NCI-H1694 treated with DMSO at 0.1 percent for 48 hours (cell line): ENCODE measurements at regions not wholly inside any gene's neighbourhood (a gene's known extent, or its start where the extent isn't known, plus 50 kb on each side); places are given as distances from the start of the nearest gene placed in this dataset.
"Not testable (repeated sequence)": the region's sequence is repeated elsewhere in the genome, so short reads cannot be mapped to it uniquely, and the experiment has no call there.

Experiments
- DNase-seq: peaks from one replicate; lab custom pipeline; 2025; lab: John Stamatoyannopoulos, UW

DNA sequence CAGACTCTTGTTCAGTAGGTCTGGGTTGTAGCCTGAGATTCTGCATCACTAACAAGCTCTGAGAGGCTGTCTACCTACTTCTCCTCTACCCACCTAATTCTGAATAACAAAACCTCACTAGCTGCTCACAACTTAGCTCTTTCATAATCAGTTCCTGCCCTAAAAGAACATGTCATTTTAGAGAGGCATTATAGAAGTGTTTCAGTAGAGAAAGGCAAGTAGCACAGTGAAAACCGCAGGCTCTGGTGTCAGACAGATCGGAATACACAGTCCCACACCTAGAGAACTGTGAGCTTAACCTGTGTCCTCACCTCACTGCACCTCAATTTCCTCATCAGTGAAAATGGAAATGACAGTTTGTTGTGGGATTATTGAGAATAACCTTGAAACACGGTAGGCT is 1337.6 kb upstream of the TENM4 start:
- DNase-seq, result no peak

DNA sequence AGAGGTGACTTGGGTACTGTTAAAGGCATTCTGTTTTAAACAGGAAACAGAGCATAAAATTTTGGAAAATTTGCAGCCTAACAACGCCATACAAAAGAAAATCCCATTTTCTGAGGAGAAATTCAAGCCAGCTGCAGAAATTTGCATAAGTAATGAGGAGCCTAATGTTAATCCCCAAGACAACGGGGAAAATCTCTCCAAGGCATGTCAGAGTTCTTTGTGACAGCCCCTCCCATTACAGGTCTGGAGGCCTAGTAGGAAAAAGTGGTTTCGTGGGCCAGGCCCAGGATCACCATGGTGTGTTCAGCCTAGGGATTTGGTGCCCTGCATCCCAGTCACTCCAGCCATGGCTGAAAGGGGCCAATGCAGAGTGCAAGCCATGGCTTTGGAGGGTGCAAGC is 1333.1 kb upstream of the TENM4 start:
- DNase-seq, result no peak

DNA sequence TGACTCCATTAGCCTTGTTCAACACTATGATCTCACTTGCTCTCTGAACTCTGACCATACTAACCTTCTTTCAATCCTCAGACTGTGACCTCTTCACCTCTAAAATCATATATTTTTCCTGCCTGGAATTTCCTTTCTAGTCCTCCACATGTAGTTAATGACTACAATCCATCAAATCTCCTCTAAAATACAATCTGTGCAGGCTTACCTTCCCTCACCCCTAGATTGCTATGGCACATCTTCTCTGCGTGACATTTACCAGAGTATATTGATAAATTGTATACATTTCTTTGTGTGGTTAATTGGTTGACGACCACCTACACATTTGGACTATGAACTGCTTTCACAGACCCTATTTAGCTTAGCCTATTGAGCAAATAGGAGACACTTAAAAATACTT is 1330.2 kb upstream of the TENM4 start:
- no peak for DNase-seq

DNA sequence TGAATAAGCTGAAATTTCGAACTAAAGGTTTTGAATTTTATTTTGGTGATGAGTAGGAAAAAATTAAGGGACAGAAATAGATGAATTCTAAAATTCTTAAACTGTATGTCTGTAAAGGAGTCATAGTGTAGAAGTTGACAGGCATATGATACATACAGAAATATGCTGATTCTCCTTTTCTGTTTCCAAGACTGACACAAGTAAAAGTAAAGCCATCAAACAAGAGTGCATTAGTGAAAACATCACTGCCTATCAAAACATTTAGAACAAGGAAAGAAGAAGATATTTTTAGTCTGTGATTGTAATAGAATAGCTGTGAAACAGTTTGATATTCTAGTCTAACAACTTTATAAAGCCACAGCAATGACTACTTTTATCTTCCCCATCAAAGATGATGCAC is 1318.0 kb upstream of the TENM4 start:
- no peak for DNase-seq

DNA sequence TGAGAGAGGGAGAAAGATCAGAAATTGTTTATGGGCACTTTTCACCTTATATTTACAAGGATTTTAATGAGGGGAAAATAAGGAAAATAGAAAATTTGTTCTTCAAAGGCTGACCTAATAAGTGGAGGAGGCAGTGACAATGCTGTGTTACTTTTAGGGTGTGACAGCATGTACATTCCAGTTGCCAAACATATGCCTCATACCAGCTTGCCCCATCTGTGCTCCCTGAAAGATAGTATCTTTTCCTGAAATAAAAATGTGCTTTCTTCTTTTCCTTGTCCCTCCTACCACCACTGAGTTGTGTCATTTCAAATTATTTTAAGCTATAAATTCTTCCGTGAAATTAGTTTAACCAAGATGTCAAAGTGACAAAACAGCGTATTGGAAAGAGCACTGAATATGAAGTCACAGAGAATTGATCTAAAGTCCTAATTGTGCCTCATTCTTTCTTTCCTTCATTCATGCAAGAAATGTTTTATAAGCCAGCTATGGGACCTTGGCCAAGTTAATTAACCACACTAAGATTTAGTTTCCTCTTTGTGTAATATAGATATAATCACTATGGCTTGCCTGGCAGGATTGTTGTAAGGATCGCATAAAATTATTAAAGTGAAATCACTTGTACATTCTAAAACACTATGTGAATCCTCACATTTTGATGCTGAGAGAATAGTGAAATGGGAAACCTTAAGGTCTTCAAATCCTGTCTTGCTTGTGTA is 1307.5 kb upstream of the TENM4 start:
- DNase-seq, result peak; percentile 13

DNA sequence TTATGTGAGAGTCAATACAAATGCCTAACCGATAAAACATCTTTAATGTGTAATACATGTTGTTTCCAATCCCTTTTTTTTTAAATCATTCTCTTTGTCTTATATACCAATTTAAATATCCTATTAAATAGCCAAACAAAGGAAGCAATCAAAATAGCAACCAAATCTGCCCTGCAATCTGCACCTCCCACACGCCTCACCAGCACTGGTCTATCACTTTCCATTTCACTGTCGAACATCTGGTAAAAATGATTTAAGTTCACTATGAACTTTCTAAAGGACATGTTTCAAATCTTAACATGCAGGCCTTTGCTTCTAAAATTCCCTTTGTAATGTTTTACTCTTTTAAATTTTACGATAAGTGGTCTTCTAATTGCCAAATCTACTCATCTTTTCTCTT is 1305.5 kb upstream of the TENM4 start:
- no peak for DNase-seq

DNA sequence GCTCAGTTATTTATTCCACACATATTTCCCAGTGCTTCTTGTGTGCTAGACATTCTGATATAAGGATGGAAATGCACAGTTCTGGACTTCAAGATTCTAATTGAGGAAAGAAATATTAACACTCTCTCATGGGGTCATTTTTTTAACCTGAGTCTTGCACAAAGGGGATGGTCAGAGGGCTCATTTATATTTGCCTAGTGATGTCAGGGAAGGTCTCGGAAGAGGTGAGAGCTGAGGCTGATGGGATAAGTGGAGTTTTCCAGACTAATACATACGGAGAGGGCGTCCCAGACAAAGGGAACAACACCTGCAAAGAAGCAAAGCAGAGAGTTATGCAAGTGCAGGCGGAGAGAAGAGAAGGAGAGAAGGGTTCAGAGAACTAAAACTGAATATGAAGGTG is 1304.6 kb upstream of the TENM4 start:
- DNase-seq, result no peak

DNA sequence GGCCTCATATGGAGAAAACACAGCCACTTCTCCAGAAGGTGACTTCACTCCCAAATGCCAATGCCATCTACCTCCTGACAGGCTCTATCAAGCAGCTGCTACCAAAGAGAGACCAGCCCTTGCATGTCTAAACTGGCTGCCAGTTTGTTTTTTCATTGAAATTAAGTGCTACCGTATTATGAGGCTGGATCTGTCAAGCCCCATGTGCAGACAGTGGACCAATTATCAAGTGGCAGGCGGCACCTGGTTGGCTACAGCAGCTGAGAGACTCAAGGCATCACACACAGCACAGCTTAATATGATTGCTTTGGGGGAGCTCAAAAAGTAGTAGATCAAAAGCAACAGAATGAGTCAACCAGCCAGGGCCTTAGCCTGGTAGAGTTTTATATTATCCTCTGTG is 1293.0 kb upstream of the TENM4 start:
- peak; percentile 57 for DNase-seq

DNA sequence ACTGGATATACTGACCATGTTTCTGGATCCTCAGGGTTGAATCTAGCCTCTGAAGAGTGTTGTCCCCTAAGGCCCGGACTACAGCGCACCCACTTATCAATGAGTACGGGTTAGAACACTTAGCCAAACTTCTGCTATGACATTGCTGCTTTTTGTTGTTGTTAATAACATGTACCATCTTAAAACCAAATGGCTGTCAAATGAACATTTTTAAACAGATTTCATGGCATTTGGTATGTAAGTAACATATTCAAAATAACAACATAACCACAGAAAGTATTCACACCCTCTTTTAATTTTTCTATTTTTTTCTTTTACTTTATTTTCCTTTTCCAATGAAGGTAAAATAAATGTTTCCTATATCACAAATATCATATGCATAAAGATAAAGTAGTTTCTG is 1292.5 kb upstream of the TENM4 start:
- no peak for DNase-seq

DNA sequence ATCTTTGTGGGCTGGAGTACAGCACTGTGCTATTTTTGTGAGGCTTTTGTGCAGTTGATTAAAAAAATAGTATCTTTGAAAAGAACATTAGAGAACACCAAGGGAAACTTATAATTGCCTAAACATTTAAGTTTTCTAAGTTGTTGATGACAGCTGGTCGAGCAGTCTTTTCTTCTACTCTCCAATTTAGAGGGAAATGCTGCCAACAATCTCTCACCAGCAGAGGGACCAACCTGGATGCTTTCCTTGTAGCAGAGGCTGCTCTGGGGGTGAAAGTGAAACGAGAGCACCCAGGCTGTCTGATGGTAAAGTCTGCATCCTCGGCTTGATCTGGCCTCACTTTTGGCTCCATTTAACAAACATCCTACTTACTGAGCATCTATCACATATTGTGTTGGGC is 1286.5 kb upstream of the TENM4 start:
- peak; percentile 27 for DNase-seq

DNA sequence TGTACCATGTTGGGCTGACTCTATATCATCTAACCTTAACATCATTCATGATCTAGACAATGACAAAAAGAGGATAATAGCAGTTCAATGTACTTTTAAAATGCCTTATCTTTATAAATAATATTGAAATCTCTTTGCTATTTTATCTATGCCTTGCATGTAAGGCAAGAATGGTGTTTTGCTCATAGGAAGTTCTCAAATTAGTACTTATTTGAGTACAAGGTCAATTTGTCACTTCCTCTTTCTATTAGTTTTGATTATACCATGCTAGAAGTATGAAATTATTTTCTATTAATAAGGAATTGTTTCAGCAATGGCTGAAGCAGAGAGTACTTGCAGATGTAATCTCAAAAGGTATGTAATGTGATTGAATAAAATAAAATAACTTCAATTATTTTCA is 1285.4 kb upstream of the TENM4 start:
- DNase-seq, result no peak

DNA sequence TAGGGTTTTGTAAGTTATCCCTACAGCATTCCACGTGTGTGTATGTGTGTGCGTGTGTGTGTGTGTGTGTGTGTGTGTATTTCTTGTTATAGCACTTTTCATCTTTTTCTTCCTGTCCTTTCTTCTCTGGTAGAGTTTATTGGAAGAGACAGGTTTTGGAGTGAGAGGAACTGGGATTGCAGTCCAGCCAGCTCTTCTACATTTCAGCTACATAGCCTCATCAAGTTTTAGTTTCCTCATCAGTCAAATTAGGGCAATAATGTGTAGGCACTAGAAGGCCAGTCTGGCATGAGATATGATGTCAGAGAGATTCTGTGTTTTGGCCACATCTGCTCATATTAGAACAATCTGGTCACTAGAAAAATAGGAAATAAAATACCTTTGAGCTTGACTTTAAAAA is 1283.5 kb upstream of the TENM4 start:
- no peak for DNase-seq

DNA sequence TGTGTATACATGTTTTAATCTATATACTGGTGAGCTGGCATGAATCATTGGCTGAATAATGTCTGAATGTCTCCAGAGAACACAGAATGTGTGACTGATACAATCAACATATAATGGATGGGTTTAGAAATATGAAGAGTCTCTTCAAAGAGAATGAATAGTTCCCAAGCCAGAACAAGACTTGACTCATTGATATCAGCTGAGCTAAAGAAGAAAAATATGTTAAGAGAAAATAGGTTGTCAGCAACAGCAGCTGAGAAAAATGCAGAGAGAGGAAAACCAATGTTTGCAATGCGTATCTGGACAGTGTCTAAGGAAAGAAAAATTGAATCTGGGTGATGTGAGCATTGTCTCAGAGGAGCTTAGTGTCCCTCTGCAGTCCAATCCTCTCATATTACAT is 1281.8 kb upstream of the TENM4 start:
- DNase-seq, result no peak

DNA sequence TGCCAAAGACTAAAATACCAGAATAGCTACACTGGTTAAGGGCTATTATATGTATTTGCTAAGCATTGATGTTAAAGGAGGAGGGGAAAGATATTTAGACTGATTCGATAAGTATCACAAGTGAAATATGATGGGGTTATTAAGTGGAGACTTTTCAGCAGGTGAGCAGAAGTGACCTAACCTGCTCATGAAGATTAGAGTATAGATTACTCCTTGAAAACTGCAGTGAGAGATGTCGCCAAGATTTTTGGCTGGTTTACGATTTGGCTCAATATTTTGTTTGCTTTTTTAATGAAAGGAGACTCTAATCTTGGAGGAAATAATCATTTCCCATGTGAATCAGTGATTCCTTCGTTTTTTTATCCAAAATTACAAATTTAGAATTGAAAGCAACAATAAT is 1279.5 kb upstream of the TENM4 start:
- no peak for DNase-seq

DNA sequence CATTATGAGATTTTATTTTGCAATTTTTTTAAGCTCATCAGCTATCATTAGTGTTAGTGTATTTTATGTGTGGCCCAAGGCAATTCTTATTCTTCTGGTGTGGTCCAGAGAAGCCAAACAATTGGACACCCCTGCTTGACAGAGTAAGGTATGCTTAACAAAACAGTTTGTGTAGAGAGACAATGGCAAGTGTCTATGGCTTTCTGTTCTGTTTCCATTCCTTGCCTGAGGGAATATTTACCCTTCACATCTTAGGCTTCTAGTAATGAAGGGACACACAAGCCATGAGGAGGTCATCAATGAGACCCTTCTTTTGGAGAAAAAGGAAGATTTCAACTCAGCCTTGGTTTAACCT is 1278.4 kb upstream of the TENM4 start:
- DNase-seq, result no peak

DNA sequence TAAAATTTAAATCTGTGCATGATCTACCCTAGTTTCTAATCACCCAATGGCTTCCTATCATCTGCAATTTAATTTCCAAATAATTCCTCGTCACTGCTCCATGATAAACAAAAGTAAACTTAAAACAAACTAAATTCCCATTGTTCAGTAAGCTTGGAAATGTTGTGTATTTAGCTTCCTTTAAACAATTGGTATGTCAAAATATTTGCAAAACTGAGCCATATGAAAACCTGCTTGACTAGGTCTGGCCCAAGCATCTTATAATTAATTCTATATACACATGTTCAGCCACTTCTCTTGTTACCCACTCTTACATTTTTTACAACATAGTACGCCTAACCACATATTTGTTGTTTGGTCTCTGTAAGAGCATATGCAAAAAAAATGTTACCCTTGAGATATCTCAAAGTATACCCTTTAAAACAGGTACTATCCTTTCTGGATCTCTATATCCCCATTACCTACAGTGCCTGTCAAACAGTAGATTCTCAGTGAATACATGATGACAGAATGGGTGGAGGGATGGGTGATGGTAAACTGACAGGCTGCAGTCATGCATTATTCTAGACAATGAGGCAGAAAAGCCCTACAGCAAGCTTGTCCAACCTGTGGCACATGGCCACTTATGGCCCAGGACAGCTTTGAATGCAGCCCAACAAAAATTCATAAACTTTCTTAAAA is 1277.9 kb upstream of the TENM4 start:
- no peak for DNase-seq

DNA sequence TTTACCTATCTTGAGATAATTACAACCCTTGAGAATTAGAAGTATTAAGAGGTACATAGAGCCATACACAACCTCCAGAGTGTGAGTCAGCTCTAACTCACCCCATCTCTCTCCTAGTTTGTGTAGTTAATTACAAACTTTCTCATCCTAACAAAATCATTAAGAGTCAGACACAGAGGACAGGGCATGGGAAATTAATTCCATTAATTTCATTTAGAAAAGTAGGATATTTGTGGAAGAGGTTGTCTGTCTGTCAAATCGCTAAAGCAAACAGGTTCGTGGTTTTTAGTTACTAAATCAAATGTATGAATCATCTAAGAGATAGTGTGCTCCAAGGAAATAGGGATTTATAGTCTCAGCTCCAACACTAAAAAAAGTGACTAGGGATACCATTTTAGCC is 1261.4 kb upstream of the TENM4 start:
- DNase-seq, result no peak

DNA sequence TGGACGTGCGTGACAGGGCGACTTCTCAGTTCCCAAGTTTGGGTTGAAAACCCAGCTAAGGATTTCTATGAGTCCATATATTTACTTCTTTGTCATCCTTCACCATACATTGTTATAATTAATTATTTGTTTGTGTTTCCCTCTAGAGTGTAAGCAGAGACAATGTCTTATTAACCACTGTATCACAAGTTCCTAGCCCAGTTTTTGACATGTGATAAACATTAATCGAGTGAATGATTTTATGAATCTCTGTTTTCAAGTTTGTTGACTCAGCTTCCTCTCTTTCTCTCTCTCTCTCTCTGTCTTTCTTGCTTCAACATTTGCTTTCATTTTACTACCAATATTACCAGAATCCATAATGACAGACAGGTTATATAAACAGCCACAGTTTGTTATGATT is 1259.6 kb upstream of the TENM4 start:
- DNase-seq, result no peak

DNA sequence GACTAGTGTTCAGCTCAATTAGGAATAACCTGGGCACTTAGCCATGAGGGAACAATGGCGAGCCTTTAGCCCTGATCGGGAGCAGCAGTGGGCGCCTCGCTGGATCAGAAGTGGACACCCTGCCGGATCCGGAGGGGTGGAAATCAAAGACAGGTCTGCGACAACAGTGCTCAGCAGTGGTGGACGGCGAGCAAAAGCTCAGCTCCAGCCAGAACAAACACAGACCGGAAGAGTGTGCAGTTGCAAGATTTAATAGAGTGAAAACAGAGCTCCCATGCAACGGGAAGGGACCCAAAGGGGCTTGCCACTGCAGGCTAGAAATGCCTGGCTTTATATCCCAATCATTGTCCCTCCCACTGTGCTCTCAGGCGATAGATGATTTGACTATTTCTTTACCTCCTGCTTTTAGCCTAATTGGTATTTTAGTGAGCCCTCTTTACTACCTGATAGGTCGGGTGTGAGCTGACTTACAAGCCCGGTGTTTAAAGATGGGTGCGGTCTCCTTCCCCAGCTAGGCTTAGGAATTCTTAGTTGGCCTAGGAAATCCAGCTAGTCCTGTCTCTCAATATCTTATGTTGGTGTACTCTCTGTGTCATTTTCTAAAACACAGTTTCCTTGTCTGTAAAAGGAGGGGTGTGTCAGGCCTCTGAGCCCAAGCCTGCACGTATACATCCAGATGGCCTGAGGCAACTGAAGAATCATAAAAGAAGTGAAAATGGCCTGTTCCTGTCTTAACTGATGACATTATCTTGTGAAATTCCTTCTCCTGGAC is 1258.8 kb upstream of the TENM4 start:
- DNase-seq, result not testable (repeated sequence)

DNA sequence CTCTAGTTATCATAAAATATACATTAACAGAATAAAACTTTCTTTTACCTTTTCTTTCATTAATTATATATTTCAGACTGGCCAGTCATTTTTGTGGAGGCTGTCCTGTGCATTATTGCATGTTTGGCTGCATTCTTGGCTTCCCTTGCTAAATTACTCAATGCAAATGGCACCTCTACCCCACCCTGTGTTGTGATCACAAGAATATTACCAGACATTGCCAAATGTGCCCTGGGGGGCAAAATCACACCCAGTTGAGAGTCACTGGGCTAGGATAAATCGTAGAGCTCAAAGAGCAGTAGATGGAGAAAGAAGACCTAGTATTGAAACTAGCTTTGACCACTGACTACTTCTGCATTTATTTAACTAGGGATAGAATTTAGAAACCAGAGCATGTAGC is 1257.8 kb upstream of the TENM4 start:
- no peak for DNase-seq

DNA sequence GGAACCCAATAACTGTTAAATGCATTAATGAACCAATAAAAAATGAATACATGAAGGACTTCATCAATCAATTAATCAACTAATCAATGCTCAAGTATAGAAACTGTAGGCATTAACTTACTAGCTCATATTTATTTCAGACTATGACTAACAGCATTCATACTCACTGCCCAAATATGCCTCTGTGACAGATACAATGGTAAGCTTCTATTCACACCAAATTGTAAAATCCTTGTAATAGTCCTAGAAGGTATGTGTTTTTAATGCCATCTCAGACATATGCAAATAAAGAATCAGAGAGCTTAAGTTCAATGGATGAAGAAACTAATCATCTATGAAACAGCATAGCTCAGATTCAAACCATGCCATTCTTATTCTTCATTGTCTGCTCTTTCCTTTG is 1253.6 kb upstream of the TENM4 start:
- no peak for DNase-seq

DNA sequence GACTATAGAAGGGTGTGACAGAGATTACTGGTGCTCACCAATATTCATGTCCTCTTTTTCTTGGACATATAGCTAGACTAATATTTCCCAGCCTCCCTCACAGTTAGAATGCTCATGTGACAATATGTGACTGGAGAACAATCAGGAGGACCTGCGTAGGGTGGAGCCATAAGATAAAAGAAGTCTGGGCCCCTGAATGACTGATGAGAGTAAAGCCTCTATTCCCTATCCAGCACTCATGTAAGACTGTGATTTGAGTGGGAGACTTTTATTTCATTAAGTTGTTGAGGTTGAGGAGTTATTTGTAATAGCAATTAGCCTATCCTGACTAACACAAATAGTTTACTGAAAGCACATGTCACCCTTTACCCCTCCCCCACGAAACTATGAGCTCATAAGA is 1247.1 kb upstream of the TENM4 start:
- DNase-seq, result no peak

DNA sequence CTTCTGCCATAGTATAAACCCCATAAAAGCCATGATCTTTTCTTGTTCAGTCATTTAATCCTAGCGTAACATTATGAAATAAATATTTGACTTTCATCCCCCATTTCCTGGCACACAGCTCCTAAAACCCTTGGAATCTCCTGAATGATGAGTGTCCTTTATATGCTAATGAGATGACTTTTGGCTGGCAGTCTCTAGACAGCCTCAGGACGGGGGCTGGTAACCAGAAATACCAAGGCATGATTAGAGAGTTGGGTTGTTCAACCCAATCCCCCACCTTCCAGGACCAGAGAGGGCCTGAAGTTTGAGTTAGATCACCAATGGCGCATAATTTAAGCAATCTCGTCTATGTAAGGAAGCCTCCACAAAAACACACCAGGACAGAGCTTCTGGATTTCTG is 1246.1 kb upstream of the TENM4 start:
- DNase-seq, result no peak
